ENCODE measurements at regions not wholly inside any gene's neighbourhood (a gene's known extent, or its start where the extent isn't known, plus 50 kb on each side); places are given as distances from the start of the nearest gene placed in this dataset.
A peak's percentile ranks its signal among the peaks of the same experiment; 100 is the strongest.

GRCh38 chr4:132982151-132982550 is 166.9 kb upstream of the PCDH10 start:
- Mint-ChIP-seq H3K4me3 (ENCODE audit: unreplicated experiment) (no peak overlapping the region), H3K27ac (ENCODE audit: unreplicated experiment) (no peak overlapping the region), H3K4me1 (ENCODE audit: unreplicated experiment) (peaks cover 1% of the 10 kb centered on the region), H3K9me3 (ENCODE audit: unreplicated experiment) (no peaks in the 10 kb centered on the region), H3K27me3 (ENCODE audit: unreplicated experiment) (no peaks in the 10 kb centered on the region), H3K36me3 (ENCODE audit: unreplicated experiment) (no peaks in the 10 kb centered on the region)
- no peak for DNase-seq (ENCODE audit: extremely low spot score, unreplicated experiment)
- TF ChIP-seq, protein P1, sequence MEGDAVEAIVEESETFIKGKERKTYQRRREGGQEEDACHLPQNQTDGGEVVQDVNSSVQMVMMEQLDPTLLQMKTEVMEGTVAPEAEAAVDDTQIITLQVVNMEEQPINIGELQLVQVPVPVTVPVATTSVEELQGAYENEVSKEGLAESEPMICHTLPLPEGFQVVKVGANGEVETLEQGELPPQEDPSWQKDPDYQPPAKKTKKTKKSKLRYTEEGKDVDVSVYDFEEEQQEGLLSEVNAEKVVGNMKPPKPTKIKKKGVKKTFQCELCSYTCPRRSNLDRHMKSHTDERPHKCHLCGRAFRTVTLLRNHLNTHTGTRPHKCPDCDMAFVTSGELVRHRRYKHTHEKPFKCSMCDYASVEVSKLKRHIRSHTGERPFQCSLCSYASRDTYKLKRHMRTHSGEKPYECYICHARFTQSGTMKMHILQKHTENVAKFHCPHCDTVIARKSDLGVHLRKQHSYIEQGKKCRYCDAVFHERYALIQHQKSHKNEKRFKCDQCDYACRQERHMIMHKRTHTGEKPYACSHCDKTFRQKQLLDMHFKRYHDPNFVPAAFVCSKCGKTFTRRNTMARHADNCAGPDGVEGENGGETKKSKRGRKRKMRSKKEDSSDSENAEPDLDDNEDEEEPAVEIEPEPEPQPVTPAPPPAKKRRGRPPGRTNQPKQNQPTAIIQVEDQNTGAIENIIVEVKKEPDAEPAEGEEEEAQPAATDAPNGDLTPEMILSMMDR (IDR thresholded peaks at IDR 0.05) = no peak

GRCh38 chr4:132991111-132991510 is 158.0 kb upstream of the PCDH10 start:
- no peak for DNase-seq (ENCODE audit: extremely low spot score, unreplicated experiment)
- Mint-ChIP-seq H3K27me3 (ENCODE audit: unreplicated experiment) (no peaks in the 10 kb centered on the region), H3K36me3 (ENCODE audit: unreplicated experiment) (no peaks in the 10 kb centered on the region), H3K27ac (ENCODE audit: unreplicated experiment) (no peak overlapping the region), H3K4me1 (ENCODE audit: unreplicated experiment) (peaks cover 3% of the 10 kb centered on the region), H3K9me3 (ENCODE audit: unreplicated experiment) (no peaks in the 10 kb centered on the region), H3K4me3 (ENCODE audit: unreplicated experiment) (no peak overlapping the region)
- TF ChIP-seq, protein P1 (IDR thresholded peaks at IDR 0.05) = no peak

GRCh38 chr4:132992686-132993085 is 156.4 kb upstream of the PCDH10 start:
- Mint-ChIP-seq H3K27me3 (ENCODE audit: unreplicated experiment) (no peaks in the 10 kb centered on the region), H3K27ac (ENCODE audit: unreplicated experiment) (peak overlapping the region; percentile 8), H3K4me3 (ENCODE audit: unreplicated experiment) (no peak overlapping the region), H3K9me3 (ENCODE audit: unreplicated experiment) (no peaks in the 10 kb centered on the region), H3K4me1 (ENCODE audit: unreplicated experiment) (peaks cover 3% of the 10 kb centered on the region), H3K36me3 (ENCODE audit: unreplicated experiment) (no peaks in the 10 kb centered on the region)
- no peak for DNase-seq (ENCODE audit: extremely low spot score, unreplicated experiment)
- TF ChIP-seq, protein P1 (IDR thresholded peaks at IDR 0.05) = no peak

DNA sequence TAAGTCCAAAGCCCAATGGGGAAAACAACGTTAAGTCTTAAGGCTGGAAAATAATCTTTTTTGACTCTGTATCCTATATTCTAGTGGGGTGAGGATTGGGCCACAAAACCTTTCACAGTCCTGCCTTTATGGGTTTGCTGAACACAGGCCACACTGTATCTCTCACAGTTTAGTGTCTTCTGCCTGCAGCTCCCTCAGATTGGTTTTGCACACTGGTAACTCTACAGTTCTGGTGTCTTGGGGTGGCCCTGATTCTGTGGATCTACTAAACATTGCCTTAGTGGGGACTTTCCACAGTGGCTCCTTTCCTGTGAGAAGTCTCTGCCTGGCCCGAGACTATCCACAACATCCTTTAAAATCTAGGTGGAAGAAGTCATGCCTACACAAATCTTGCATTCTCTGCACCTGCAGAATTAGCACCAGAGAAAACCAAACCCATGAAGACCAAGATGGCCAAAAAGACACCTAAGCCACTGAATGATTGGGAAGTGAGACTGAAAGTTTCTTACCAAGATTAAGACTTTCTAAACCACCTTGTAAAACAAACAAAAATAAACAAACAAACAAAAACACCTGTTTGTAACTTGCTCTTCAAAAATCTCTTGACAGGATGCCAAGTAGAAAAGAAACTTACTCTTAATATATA is 150.4 kb upstream of the PCDH10 start:
- Mint-ChIP-seq H3K9me3 (ENCODE audit: unreplicated experiment) (peaks cover 13% of the 10 kb centered on the region), H3K27ac (ENCODE audit: unreplicated experiment) (no peak overlapping the region), H3K36me3 (ENCODE audit: unreplicated experiment) (no peaks in the 10 kb centered on the region), H3K27me3 (ENCODE audit: unreplicated experiment) (no peaks in the 10 kb centered on the region), H3K4me1 (ENCODE audit: unreplicated experiment) (peaks cover 4% of the 10 kb centered on the region), H3K4me3 (ENCODE audit: unreplicated experiment) (no peak overlapping the region)
- TF ChIP-seq, protein P1 (IDR thresholded peaks at IDR 0.05) = no peak
- no peak for DNase-seq (ENCODE audit: extremely low spot score, unreplicated experiment)

- TF ChIP-seq, protein P1 (IDR thresholded peaks at IDR 0.05) = no peak
- H3K27me3 Mint-ChIP-seq (ENCODE audit: unreplicated experiment) = no peaks in the 10 kb centered on the region
- no peak overlapping the region for H3K4me3 Mint-ChIP-seq (ENCODE audit: unreplicated experiment)
- peaks cover 4% of the 10 kb centered on the region for H3K4me1 Mint-ChIP-seq (ENCODE audit: unreplicated experiment)
- H3K27ac Mint-ChIP-seq (ENCODE audit: unreplicated experiment) = no peak overlapping the region
- DNase-seq (ENCODE audit: extremely low spot score, unreplicated experiment) = no peak
- H3K9me3 Mint-ChIP-seq (ENCODE audit: unreplicated experiment) = peaks cover 13% of the 10 kb centered on the region
- H3K36me3 Mint-ChIP-seq (ENCODE audit: unreplicated experiment) = no peaks in the 10 kb centered on the region
Measured at GRCh38 chr4:133000012-133000411, 149.1 kb upstream of the PCDH10 start.

All from osteocyte (in vitro differentiated cells).